CD4-positive, alpha-beta T cell treated with Interleukin-21 for 1 hour (primary cell): ENCODE measurements at regions not wholly inside any gene's neighbourhood (a gene's known extent, or its start where the extent isn't known, plus 50 kb on each side); places are given as distances from the start of the nearest gene placed in this dataset.

Source experiments
- DNase-seq: peaks from one replicate; pipeline ENCODE4 v3.0.0-alpha.2; 2020

DNA sequence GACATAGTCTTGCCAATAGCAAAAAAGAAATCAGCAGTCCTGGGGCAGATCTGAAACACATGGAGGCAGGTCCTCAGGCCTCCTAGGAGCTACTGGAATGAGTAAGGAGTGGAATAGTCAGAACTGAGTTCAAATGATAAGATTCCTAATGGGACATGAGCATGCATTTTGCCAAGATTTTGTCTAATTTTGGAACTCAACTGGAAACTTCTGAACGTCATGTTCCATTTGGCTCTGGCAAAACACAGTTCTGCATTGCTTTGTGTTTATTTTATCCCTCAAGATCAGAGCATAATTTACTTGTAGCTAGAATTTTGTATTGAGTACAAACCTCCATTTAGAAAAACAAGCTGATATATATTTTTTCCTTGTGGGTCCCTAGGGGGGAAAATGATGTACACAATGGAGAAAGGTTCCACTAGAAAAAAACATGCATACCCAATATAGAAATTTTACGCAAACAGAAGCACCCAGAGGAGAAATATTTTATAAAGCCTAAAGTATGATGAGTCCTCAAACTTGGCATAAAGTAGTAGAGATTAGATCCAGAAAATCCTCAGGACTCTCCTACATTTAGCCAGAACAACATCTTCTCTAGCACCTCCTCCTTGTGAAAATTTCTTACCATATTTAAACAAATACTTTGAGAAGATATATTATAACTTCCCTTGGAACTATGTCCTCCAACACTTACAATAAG, 149.0 kb upstream of the SERP2 start:
- DNase-seq, result no peak

- DNase-seq, result no peak
These were observed 144.1 kb upstream of the SERP2 start for GRCh38 chr13:44229371-44230030.

DNA sequence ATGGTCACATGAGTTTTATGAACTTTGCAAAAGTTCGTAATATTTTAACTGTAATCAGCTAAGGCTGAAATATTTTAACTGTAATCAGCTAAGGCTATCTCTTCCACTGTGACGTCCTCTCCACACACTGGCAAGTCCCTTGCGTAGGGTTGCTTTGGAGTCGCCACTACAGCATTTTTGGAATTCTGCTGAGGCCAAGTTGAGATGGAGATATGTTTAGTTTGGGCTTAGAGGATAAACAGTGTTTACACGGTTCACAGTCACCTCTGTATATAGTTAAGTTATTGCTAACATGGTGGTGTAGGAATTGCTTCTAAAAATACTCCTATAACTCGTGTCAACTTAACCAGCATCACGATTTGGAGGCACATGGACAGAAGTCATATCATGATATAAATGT, 143.6 kb upstream of the SERP2 start:
- DNase-seq, result no peak

GRCh38 chr13:44230736-44231135, 142.9 kb upstream of the SERP2 start:
- no peak for DNase-seq

DNA sequence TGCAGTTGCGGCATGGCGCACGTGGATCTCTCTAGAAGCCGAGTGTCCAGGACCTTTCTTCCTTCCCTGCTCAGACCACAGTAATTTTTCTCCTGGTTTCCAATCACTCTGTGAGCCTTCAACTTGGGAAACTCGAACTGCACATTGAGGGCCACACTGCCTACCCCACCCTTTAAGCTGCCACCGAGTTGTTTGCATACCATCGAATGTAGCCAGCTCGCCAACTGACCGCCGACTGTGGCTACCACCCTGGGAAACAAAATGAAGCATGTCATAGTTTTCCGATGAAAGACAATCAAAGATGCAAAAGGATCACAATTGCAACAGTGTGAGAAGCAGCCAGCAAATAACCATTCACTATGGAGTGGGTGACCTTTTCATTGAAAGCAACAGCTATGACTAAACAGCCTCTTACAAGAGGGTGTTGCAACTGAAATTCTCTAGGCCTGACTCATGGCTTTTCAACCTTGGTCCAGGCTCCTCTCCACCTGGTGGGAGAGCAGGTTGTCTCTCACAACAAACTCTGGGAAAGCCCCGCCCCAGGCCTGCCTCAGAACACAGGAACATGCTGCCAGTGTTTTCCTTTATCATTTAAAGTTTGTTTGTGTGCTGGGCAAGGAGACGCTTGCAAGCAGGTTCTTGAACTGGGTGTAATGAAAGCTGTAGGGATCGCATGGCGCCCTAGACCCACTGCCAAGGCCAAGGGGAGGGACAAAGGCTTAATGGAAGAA, 141.7 kb upstream of the SERP2 start:
- no peak for DNase-seq

DNA sequence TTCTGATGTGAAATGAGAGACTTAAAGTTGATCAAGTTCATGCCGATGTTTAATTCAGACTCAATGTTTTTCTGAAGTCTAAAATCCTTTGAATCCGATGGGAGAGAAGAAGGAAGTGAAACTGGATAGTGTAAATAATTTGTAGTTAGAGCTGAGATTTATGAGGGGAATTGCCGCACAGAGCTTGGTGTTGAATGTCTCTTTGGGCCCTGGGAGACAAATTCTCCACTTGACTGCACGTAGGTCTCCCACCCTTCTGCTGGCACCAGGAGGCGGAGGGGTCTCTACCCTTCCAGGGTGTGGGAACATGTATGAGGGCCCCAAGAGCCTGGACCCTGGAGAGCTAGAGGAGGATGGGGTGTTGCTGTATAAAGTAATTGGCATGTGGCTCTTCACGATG, 140.8 kb upstream of the SERP2 start:
- no peak for DNase-seq

GRCh38 chr13:44234566-44234965, 139.1 kb upstream of the SERP2 start:
- DNase-seq, result no peak

DNA sequence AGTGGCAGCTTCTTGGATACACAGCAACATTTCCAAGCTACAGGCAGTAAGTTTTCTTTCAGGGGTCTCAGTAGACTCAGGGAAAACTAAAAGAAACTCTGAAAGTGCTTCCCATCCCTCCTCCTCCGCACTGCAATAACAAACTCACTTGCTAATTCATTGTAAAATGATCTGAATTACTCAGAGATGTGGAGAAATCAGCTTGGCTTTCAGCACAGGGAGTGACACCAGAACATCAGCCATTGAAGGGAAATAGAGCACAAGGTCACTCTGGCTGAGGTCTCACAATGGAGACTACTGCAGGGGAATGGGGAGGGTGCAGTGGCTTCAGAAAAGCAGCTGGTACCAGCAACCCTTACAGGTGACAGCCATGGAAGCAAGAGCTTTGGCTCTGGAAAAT, 137.3 kb upstream of the SERP2 start:
- DNase-seq, result no peak

GRCh38 chr13:44236801-44237207, 136.8 kb upstream of the SERP2 start:
- no peak for DNase-seq

GRCh38 chr13:44237276-44237767, 136.3 kb upstream of the SERP2 start:
- peak; percentile 23 for DNase-seq

DNA sequence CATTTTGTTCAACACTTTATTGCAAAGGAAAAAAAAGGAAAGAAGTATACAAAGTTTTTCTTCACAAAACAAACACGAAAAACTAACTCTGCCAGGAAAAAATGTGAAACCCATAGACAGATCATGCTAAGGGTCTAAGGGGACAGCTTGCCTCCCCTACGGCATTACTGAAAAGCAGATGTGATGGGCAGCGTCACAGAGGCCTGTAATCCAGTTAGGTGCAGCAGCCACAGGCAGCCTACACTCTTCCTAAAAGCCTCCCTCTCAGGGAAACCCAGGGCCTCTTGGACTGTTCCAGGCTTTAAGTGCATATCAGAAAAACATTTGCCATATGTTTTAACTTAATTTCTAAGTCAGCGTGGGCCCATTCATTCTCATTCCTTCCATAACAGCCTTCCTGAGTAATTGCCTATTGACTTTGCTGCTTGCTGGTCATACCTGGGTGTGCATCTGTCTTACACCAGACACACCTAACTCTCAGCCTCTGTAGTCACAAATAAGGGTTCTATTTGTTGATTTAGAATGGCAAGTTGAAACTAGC, 135.7 kb upstream of the SERP2 start:
- no peak for DNase-seq

- no peak for DNase-seq
These were observed 132.9 kb upstream of the SERP2 start for GRCh38 chr13:44240611-44241145.

- DNase-seq, result no peak
These were observed 132.0 kb upstream of the SERP2 start for GRCh38 chr13:44241638-44242037.

GRCh38 chr13:44242766-44243165, 130.9 kb upstream of the SERP2 start:
- no peak for DNase-seq

GRCh38 chr13:44243198-44243857, 130.3 kb upstream of the SERP2 start:
- peak; percentile 19 for DNase-seq

DNA sequence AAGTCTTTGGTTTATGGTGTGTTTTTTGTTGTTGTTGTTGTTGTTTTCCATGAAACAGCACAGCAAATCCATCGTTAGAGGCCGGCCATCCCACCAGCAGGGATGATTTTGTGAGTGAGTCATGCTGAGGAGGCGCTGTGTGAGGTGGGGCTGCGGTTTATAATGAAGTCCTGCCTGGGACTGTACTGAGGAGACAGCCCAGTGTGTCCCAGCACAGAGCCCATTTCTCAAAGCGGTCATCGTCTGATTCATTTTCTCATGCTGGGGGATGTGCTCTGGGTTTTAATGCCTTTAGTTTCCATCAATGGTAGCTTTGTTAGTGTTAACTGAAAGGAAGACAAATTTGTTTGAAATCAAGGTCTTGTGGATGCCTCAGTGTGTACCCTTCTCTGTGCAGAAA, 129.3 kb upstream of the SERP2 start:
- DNase-seq, result no peak

DNA sequence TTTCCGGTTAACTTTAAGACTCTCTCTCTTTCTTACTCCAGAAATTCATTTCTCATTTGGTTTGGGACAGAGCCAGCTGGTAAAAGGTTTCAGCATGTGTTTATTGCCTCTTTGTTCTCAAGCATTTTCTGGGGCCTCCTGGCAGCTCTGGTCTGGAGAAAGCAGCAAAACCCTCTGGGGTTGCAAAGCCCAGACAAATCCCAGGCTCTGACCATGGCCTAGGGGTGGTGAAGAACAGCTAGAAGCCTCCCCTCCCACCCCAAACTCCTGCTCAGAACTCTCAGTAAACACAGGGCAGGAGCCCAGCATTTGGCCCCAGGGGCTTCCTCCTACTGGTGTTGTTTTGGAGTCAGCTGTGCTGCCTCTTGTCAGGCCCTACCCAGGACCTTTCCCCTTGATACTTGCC, 124.2 kb upstream of the SERP2 start:
- no peak for DNase-seq

DNA sequence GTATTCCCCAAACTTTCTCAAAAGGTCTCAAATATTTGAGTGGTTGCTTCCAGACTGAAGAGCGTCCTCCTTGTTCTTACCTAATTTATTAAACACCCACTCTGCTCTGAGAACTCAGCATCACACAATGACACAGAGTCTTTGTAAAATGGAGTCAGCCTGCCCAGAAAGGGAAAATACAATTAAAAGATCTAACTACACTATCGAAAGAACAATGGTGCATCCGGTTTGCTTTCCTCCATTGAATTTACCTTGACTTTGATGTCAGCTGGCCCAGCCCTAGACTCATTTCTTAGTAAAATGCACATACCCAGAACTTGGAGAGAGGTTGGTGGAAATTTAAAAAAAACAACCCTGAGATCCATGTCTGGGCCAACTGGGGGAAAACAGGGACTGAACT, 120.7 kb upstream of the SERP2 start:
- DNase-seq, result no peak

DNA sequence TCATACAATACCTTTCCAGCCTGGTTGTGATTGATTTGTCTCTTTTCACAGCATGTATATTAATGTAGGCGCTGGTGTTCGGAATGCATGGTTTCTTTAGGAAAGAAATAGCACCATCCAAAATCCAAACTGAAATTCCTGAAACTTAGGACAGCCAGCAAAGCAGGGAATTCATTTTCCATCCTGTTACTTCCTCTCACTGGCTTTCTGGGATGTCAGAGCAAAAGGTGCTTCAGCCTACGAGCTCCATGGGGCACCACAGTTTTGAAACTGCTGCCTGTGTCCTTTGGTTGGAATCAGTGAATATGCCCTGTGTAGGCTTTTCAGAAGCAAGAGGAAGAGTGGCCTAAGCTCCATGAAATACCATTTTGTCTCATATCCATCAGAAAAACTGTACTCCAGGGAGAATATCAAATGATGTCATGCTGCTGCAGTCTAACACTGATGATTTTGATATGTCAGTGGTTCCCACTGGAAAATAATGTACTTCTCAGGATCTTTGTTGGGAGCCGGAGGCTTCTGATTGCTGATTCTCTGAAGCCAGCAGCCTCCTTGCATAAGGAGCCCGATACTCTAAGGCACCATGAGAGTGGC, 117.8 kb upstream of the SERP2 start:
- DNase-seq, result no peak

DNA sequence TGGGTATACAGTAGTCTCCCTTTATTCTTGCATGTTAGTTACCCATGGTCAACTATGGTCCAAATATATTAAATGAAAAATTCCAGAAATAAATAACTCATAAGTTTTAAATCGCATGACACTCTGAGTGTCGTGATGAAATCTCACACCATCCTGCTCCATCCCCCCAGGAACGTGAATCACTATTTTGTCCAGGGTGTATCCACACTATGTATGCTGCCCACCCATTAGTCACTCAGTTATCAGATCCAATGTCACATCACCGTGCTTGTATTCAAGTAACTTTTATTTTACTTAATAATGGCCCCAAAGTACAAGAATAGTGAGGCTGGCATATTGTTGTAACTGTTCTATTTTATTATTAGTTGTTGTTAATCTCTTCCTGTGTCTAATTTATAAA, 115.8 kb upstream of the SERP2 start:
- no peak for DNase-seq

DNA sequence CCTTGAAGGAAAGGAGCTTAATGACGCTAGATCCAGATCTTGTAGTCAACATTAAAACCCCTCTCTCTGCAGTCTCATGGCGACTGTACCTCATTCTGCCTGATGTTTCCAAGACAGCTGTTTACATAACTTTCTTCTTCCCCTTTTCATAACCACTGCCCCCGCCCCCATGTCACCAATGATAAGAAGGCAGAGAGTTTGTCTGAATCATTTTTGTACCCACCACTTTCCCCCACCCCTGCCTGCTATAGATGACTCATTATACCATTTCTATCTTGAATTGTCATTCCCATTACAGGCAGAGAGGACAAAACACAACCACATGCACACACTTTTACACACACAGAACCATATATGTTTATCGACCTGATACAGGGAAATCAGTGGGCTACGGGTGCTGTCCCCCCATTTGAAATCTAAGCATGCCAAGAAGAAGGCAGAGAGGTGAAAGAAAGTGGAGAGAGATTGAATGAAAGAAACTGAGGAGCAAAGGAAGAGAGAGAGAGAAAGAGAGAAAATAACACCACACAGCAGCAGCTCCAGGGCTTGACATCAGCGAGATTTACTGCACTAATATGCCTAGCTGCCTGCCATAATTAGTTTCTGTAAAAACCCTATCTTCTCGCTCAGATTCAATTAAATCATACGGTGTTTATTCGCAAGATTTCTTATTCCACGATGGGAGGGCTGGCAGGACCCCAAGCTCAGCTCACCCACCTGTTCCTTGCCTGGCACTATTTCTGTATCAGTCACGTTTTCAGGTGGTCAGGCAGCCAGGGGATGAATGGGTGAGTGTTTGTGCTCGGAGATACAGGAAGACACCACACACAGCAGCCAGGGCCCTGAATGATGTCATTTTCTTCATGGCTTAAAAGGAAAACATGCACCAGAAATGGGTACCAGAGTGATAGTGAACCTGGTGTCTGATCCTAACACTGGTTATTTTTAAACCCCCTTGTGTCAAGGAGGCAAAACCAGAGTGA, 114.3 kb upstream of the SERP2 start:
- DNase-seq, result peak; percentile 65
